MM.1S (cell line): ENCODE measurements at regions not wholly inside any gene's neighbourhood (a gene's known extent, or its start where the extent isn't known, plus 50 kb on each side); places are given as distances from the start of the nearest gene placed in this dataset.

ENCODE experiments used
- DNase-seq: peaks from one replicate; pipeline ENCODE4 v3.0.0-alpha.2; 2015
- H2AFZ ChIP-seq: fragments of 300-600 bp; sonication (generic); 2 replicates; pipeline ENCODE4 v1.6.0; 2016; ENCODE audit warnings: antibody characterized with exemption, low read length
- H3F3A ChIP-seq: fragments of 300-600 bp; sonication (generic); 2 replicates; pipeline ENCODE4 v1.6.1; 2016; ENCODE audit warnings: mild to moderate bottlenecking, antibody characterized with exemption, low read length, moderate library complexity, mixed read lengths; ENCODE audit not compliant: insufficient read depth
- H3K27ac ChIP-seq: fragments of 300-600 bp; sonication (generic); 2 replicates; pipeline ENCODE4 v1.5.1; 2016; ENCODE audit warnings: mild to moderate bottlenecking, low read length
- H3K27me3 ChIP-seq: fragments of 300-600 bp; sonication (generic); replicated peaks from 2 replicates; pipeline ENCODE4 v1.6.0; 2016; ENCODE audit warnings: low read length; ENCODE audit not compliant: insufficient read depth
- H3K36me3 ChIP-seq: fragments of 300-600 bp; sonication (generic); replicated peaks from 2 replicates; pipeline ENCODE4 v1.6.1; 2016; ENCODE audit warnings: mild to moderate bottlenecking, low read length, mixed read lengths; ENCODE audit not compliant: insufficient read depth
- H3K4me1 ChIP-seq: fragments of 300-600 bp; sonication (generic); 2 replicates; pipeline ENCODE4 v1.6.1; 2016; ENCODE audit warnings: low read length, mixed read lengths
- H3K4me2 ChIP-seq: fragments of 300-600 bp; sonication (generic); 2 replicates; pipeline ENCODE4 v1.6.0; 2016; ENCODE audit warnings: low read depth, low read length
- H3K4me3 ChIP-seq: fragments of 300-600 bp; sonication (generic); 2 replicates; pipeline ENCODE4 v1.5.1; 2016; ENCODE audit warnings: low read length, mixed read lengths
- H3K79me2 ChIP-seq: fragments of 300-600 bp; sonication (generic); 2 replicates; pipeline ENCODE4 v1.6.1; 2016; ENCODE audit warnings: mixed run types, low read length, mixed read lengths
- H3K9ac ChIP-seq: fragments of 300-600 bp; sonication (generic); 2 replicates; pipeline ENCODE4 v1.6.1; 2016; ENCODE audit warnings: low read length, mixed read lengths
- H3K9me2 ChIP-seq: fragments of 300-600 bp; sonication (generic); replicated peaks from 2 replicates; pipeline ENCODE4 v1.6.1; 2016; ENCODE audit warnings: mild to moderate bottlenecking, low read length, mixed read lengths; ENCODE audit not compliant: insufficient read depth
- H3K9me3 ChIP-seq: fragments of 300-600 bp; sonication (generic); replicated peaks from 2 replicates; pipeline ENCODE4 v1.6.1; 2016; ENCODE audit warnings: mild to moderate bottlenecking, low read length, mixed read lengths; ENCODE audit not compliant: insufficient read depth
- H4K20me1 ChIP-seq: fragments of 300-600 bp; sonication (generic); 2 replicates; pipeline ENCODE4 v1.6.1; 2016; ENCODE audit warnings: mild to moderate bottlenecking, low read length, moderate library complexity, mixed read lengths; ENCODE audit not compliant: insufficient read depth
- CTCF ChIP-seq: fragments of 300-600 bp; sonication (generic); IDR thresholded peaks from 2 replicates; pipeline ENCODE4 v1.5.1; 2016; ENCODE audit warnings: antibody characterized with exemption, low read length, mixed read lengths
- EZH2 ChIP-seq: fragments of 300-600 bp; sonication (generic); optimal IDR thresholded peaks from 2 replicates; pipeline ENCODE3; 2017; ENCODE audit warnings: low read depth, mild to moderate bottlenecking, antibody characterized with exemption, low read length, mixed read lengths
- EZH2phosphoT487 ChIP-seq: fragments of 300-600 bp; sonication (generic); IDR thresholded peaks from 2 replicates; pipeline ENCODE4 v1.6.1; 2018; ENCODE audit warnings: antibody characterized with exemption, low read length

- no peaks in the 10 kb centered on the region for H3K9me3 ChIP-seq
- H3K9me2 ChIP-seq: no peaks in the 10 kb centered on the region
- H3K27me3 ChIP-seq: no peaks in the 10 kb centered on the region
- H3K27ac ChIP-seq: no peak overlapping the region
- H2AFZ ChIP-seq: no peak overlapping the region
- H4K20me1 ChIP-seq: no peaks in the 10 kb centered on the region
- no peaks in the 10 kb centered on the region for H3K4me1 ChIP-seq
- no peak for DNase-seq
- H3F3A ChIP-seq: no peaks in the 10 kb centered on the region
- no peaks in the 10 kb centered on the region for H3K36me3 ChIP-seq
- no peak overlapping the region for H3K4me2 ChIP-seq
- H3K79me2 ChIP-seq: no peaks in the 10 kb centered on the region
- TF ChIP-seq CTCF (peak; percentile 34), EZH2phosphoT487 (no peak)
- H3K9ac ChIP-seq: no peak overlapping the region
- no peak overlapping the region for H3K4me3 ChIP-seq
These were observed 92.9 kb upstream of the SGCG start for GRCh38 chr13:23087880-23088279.

GRCh38 chr13:23098161-23098907, 82.4 kb upstream of the SGCG start:
- TF ChIP-seq EZH2 (no peak), CTCF (no peak), EZH2phosphoT487 (no peak)
- H3K4me3 ChIP-seq: no peak overlapping the region
- no peaks in the 10 kb centered on the region for H3K9me2 ChIP-seq
- no peak for DNase-seq
- no peaks in the 10 kb centered on the region for H3K9me3 ChIP-seq
- H3K36me3 ChIP-seq: no peaks in the 10 kb centered on the region
- H4K20me1 ChIP-seq: no peaks in the 10 kb centered on the region
- no peak overlapping the region for H2AFZ ChIP-seq
- no peaks in the 10 kb centered on the region for H3K79me2 ChIP-seq
- H3F3A ChIP-seq: no peaks in the 10 kb centered on the region
- no peak overlapping the region for H3K9ac ChIP-seq
- H3K27ac ChIP-seq: no peak overlapping the region
- no peaks in the 10 kb centered on the region for H3K27me3 ChIP-seq
- no peaks in the 10 kb centered on the region for H3K4me1 ChIP-seq
- no peak overlapping the region for H3K4me2 ChIP-seq

GRCh38 chr13:23105051-23105450, 75.7 kb upstream of the SGCG start:
- no peak for DNase-seq
- Histone ChIP-seq H3F3A (no peaks in the 10 kb centered on the region), H3K79me2 (no peaks in the 10 kb centered on the region), H3K4me2 (no peak overlapping the region), H2AFZ (no peak overlapping the region), H3K27ac (no peak overlapping the region), H3K9me3 (no peaks in the 10 kb centered on the region), H3K27me3 (no peaks in the 10 kb centered on the region), H3K4me3 (no peak overlapping the region), H4K20me1 (no peaks in the 10 kb centered on the region), H3K9ac (no peak overlapping the region), H3K36me3 (no peaks in the 10 kb centered on the region), H3K4me1 (no peaks in the 10 kb centered on the region), H3K9me2 (no peaks in the 10 kb centered on the region)
- TF ChIP-seq CTCF (no peak), EZH2 (no peak), EZH2phosphoT487 (no peak)
